ENCODE measurements at regions not wholly inside any gene's neighbourhood (a gene's known extent, or its start where the extent isn't known, plus 50 kb on each side); places are given as distances from the start of the nearest gene placed in this dataset.

GRCh38 chr10:8588135-8588534, 533.6 kb downstream of the GATA3 start:
- no peak overlapping the region for H3K27ac ChIP-seq
- no peaks in the 10 kb centered on the region for H3K9me2 ChIP-seq (ENCODE audit: insufficient read depth)
- H3K9me3 ChIP-seq (ENCODE audit: insufficient read depth, low read depth) = no peaks in the 10 kb centered on the region; the same call in 1 of the 2 replicates
- POLR2A ChIA-PET (ENCODE audit: unreplicated experiment) = no interaction called here
- no peak for DNase-seq
- no peaks in the 10 kb centered on the region for H3F3A ChIP-seq (ENCODE audit: insufficient read depth, low read depth)
- H3K4me3 ChIP-seq = no peak overlapping the region
- TF ChIP-seq CTCF (conservative IDR thresholded peaks at IDR 0.05) = no peak
- no peak for TF ChIP-seq EZH2 (IDR thresholded peaks at IDR 0.05; ENCODE audit: low read depth)
- H3K79me2 ChIP-seq (ENCODE audit: low read depth) = no peaks in the 10 kb centered on the region
- intact Hi-C loops (cut with micrococcal nuclease; ENCODE audit: unreplicated experiment) = no loop called here
- no peaks in the 10 kb centered on the region for H3K27me3 ChIP-seq (ENCODE audit: insufficient read depth, low read depth)
- H3K4me2 ChIP-seq = no peak overlapping the region
- no peaks in the 10 kb centered on the region for H3K36me3 ChIP-seq (ENCODE audit: low read depth)
- no peak overlapping the region for H2AFZ ChIP-seq
- no TSS peak for BruUV-seq (replicated peaks)
- CTCF ChIA-PET = no interaction called here
- peaks cover 4% of the 10 kb centered on the region; the same call in 1 of the 2 replicates for H3K4me1 ChIP-seq (replicated peaks; ENCODE audit: insufficient read depth)
- no peaks in the 10 kb centered on the region for H4K20me1 ChIP-seq (ENCODE audit: insufficient read depth)

- Histone ChIP-seq H4K20me1 (ENCODE audit: insufficient read depth) (no peaks in the 10 kb centered on the region), H3K4me2 (no peak overlapping the region), H2AFZ (no peak overlapping the region), H3K9me2 (ENCODE audit: insufficient read depth) (no peaks in the 10 kb centered on the region), H3K9me3 (ENCODE audit: insufficient read depth, low read depth) (no peaks in the 10 kb centered on the region), H3K4me1 (replicated peaks; ENCODE audit: insufficient read depth) (no peaks in the 10 kb centered on the region), H3K79me2 (ENCODE audit: low read depth) (no peaks in the 10 kb centered on the region), H3F3A (ENCODE audit: insufficient read depth, low read depth) (no peaks in the 10 kb centered on the region), H3K27ac (no peak overlapping the region), H3K36me3 (ENCODE audit: low read depth) (no peaks in the 10 kb centered on the region), H3K4me3 (no peak overlapping the region), H3K27me3 (ENCODE audit: insufficient read depth, low read depth) (no peaks in the 10 kb centered on the region)
- BruUV-seq (replicated peaks) = no TSS peak
- DNase-seq = no peak
- ChIA-PET CTCF (no interaction called here), POLR2A (ENCODE audit: unreplicated experiment) (no interaction called here)
- TF ChIP-seq CTCF (conservative IDR thresholded peaks at IDR 0.05) (no peak), EZH2 (IDR thresholded peaks at IDR 0.05; ENCODE audit: low read depth) (no peak)
- intact Hi-C loops (cut with micrococcal nuclease; ENCODE audit: unreplicated experiment) = no loop called here
Observed at GRCh38 chr10:8590518-8590917, 536.0 kb downstream of the GATA3 start.

- H3K27me3 ChIP-seq (ENCODE audit: insufficient read depth, low read depth) = no peaks in the 10 kb centered on the region
- DNase-seq = no peak
- H3K27ac ChIP-seq = no peak overlapping the region
- H4K20me1 ChIP-seq (ENCODE audit: insufficient read depth) = no peaks in the 10 kb centered on the region
- H3K79me2 ChIP-seq (ENCODE audit: low read depth) = no peaks in the 10 kb centered on the region
- no peak overlapping the region for H3K4me2 ChIP-seq
- no peaks in the 10 kb centered on the region for H3K9me3 ChIP-seq (ENCODE audit: insufficient read depth, low read depth)
- no TSS peak for BruUV-seq (replicated peaks)
- no peaks in the 10 kb centered on the region for H3K4me1 ChIP-seq (replicated peaks; ENCODE audit: insufficient read depth)
- no peaks in the 10 kb centered on the region for H3F3A ChIP-seq (ENCODE audit: insufficient read depth, low read depth)
- POLR2A ChIA-PET (ENCODE audit: unreplicated experiment) = no interaction called here
- H2AFZ ChIP-seq = no peak overlapping the region
- no peaks in the 10 kb centered on the region for H3K9me2 ChIP-seq (ENCODE audit: insufficient read depth)
- no peak overlapping the region for H3K4me3 ChIP-seq
- intact Hi-C loops (cut with micrococcal nuclease; ENCODE audit: unreplicated experiment) = no loop called here
- H3K36me3 ChIP-seq (ENCODE audit: low read depth) = no peaks in the 10 kb centered on the region
- TF ChIP-seq EZH2 (IDR thresholded peaks at IDR 0.05; ENCODE audit: low read depth) = no peak
- TF ChIP-seq CTCF (conservative IDR thresholded peaks at IDR 0.05) = no peak
- CTCF ChIA-PET = no interaction called here
Observed at GRCh38 chr10:8591640-8592039, 537.2 kb downstream of the GATA3 start.
